ENCODE measurements at regions not wholly inside any gene's neighbourhood (a gene's known extent, or its start where the extent isn't known, plus 50 kb on each side); places are given as distances from the start of the nearest gene placed in this dataset.
A peak's percentile ranks its signal among the peaks of the same experiment; 100 is the strongest.
"Not testable (repeated sequence)": the region's sequence is repeated elsewhere in the genome, so short reads cannot be mapped to it uniquely, and the experiment has no call there.

DNA sequence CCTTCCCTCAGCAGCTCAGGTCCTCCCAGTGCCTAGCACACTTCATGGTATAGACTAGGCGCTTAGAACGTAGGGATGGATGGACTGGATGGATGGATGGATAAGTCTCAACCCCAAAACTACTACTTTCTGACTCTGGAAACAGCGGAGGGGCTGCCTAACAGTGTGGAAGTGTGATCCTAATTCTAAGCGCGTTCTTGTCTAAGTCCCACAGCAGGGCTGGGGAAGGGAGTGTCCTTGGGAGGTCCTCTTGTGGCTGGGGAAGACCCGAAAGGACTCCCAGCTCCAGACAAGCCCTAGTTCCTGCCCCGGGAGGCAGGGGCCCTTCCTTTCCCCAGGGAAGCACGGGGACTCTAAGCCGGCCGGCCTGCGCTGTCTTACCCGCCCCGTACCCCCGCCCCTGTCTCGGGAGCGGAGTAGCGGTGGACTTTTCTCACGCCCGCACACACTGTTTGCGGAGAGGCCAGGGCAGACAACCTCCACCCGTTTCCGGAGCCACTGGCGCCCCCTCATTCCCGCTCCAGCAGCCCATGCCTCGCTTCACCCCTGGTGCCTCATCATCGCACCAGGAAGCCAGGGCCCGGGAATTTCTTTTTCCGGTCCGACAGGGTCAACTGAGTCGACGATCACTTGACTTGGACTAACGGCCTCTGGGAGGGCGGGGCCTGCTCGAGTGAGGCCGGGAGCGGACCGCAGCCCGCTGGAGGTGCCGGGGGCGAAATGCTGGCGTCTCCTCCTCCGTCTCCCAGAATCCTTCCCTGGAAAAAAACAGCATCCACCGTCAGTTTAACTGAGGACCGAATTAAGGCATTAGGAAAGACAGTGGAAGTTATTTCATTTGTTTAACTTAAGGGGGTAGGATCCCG, 133.3 kb downstream of the TBC1D2B start:
- Histone ChIP-seq H3K36me3 (ENCODE audit: control insufficient read depth, insufficient read depth, low read length) (no peaks in the 10 kb centered on the region), H3K27me3 (ENCODE audit: control insufficient read depth, insufficient read depth, low read length) (no peaks in the 10 kb centered on the region), H3K27ac (ENCODE audit: low read length) (peak overlapping the region; percentile 86), H3K9me3 (ENCODE audit: control insufficient read depth, insufficient read depth, low read depth, low read length) (no peaks in the 10 kb centered on the region), H3K4me1 (ENCODE audit: control insufficient read depth, insufficient read depth, low read length) (peaks cover 11% of the 10 kb centered on the region), H3K4me3 (ENCODE audit: low read depth in 2 of 2, low read length in 2 of 2) (peak overlapping the region; percentile 36 to 49)
- intact Hi-C loops (cut with micrococcal nuclease; ENCODE audit: unreplicated experiment) (no loop called here), in situ Hi-C loops (cut with HindIII; ENCODE audit: low pct_unique_long_range_greater_than_20kb, low sequenced_read_pairs) (no loop called here)
- POLR2A ChIA-PET = no interaction called here
- DNase-seq (ENCODE audit: low read depth, low spot score) (no peak), ATAC-seq (peak; percentile 92)
- CTCF ChIA-PET = no interaction called here
- TF ChIP-seq, protein P1, sequence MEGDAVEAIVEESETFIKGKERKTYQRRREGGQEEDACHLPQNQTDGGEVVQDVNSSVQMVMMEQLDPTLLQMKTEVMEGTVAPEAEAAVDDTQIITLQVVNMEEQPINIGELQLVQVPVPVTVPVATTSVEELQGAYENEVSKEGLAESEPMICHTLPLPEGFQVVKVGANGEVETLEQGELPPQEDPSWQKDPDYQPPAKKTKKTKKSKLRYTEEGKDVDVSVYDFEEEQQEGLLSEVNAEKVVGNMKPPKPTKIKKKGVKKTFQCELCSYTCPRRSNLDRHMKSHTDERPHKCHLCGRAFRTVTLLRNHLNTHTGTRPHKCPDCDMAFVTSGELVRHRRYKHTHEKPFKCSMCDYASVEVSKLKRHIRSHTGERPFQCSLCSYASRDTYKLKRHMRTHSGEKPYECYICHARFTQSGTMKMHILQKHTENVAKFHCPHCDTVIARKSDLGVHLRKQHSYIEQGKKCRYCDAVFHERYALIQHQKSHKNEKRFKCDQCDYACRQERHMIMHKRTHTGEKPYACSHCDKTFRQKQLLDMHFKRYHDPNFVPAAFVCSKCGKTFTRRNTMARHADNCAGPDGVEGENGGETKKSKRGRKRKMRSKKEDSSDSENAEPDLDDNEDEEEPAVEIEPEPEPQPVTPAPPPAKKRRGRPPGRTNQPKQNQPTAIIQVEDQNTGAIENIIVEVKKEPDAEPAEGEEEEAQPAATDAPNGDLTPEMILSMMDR (IDR thresholded peaks at IDR 0.05) = no peak
- TF ChIP-seq POLR2AphosphoS5 (IDR thresholded peaks at IDR 0.05; ENCODE audit: low read depth, low read length) = peak; percentile 59; the same call in 1 of the 2 replicates
- TF ChIP-seq SIN3A (IDR thresholded peaks at IDR 0.05; ENCODE audit: borderline replicate concordance, insufficient read depth, low read depth, low read length) = no peak
- BruUV-seq (replicated peaks) = TSS peak; percentile 95

DNA sequence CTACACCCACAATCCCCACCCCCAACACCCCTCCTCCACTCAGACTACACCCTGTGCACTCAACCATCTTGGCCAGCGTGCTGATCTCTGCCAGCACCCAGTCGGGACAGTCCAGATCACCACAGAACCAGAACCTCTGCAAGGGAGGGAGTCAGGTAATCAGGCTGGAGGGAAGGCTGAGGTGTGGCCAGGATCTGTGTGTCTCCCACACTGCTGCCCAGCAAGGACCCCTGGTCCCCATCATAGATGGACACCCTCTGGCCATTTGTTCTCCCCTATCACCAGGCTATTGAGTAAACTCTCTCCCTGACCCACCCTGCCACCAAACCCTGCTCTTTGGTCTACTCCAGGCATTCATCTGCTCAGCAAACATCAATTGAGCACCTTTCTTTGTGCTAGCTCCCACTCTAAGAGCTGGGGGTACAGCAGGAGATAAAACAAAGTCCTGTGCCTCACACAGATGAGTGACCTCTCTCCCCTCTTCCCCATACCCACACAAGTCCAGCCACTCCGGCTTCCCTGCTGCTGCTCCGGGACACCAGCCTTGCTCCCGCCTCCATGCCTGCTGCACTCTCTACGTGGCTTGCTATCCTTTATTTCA, 134.8 kb downstream of the TBC1D2B start:
- Histone ChIP-seq H3K27me3 (ENCODE audit: control insufficient read depth, insufficient read depth, low read length) (no peaks in the 10 kb centered on the region), H3K4me3 (ENCODE audit: low read depth in 2 of 2, low read length in 2 of 2) (no peak overlapping the region), H3K36me3 (ENCODE audit: control insufficient read depth, insufficient read depth, low read length) (no peaks in the 10 kb centered on the region), H3K27ac (ENCODE audit: low read length) (no peak overlapping the region), H3K9me3 (ENCODE audit: control insufficient read depth, insufficient read depth, low read depth, low read length) (no peaks in the 10 kb centered on the region), H3K4me1 (ENCODE audit: control insufficient read depth, insufficient read depth, low read length) (peaks cover 11% of the 10 kb centered on the region)
- ATAC-seq (no peak), DNase-seq (ENCODE audit: low read depth, low spot score) (no peak)
- ChIA-PET POLR2A (no interaction called here), CTCF (no interaction called here)
- intact Hi-C loops (cut with micrococcal nuclease; ENCODE audit: unreplicated experiment) (no loop called here), in situ Hi-C loops (cut with HindIII; ENCODE audit: low pct_unique_long_range_greater_than_20kb, low sequenced_read_pairs) (no loop called here)
- no TSS peak for BruUV-seq (replicated peaks)
- TF ChIP-seq POLR2AphosphoS5 (IDR thresholded peaks at IDR 0.05; ENCODE audit: low read depth, low read length) (no peak), SIN3A (IDR thresholded peaks at IDR 0.05; ENCODE audit: borderline replicate concordance, insufficient read depth, low read depth, low read length) (no peak), TCF7L2 (IDR thresholded peaks at IDR 0.05; ENCODE audit: low read depth, low read length) (no peak)
- TF ChIP-seq, protein P1 (IDR thresholded peaks at IDR 0.05) = no peak
- TF ChIP-seq, protein P2, sequence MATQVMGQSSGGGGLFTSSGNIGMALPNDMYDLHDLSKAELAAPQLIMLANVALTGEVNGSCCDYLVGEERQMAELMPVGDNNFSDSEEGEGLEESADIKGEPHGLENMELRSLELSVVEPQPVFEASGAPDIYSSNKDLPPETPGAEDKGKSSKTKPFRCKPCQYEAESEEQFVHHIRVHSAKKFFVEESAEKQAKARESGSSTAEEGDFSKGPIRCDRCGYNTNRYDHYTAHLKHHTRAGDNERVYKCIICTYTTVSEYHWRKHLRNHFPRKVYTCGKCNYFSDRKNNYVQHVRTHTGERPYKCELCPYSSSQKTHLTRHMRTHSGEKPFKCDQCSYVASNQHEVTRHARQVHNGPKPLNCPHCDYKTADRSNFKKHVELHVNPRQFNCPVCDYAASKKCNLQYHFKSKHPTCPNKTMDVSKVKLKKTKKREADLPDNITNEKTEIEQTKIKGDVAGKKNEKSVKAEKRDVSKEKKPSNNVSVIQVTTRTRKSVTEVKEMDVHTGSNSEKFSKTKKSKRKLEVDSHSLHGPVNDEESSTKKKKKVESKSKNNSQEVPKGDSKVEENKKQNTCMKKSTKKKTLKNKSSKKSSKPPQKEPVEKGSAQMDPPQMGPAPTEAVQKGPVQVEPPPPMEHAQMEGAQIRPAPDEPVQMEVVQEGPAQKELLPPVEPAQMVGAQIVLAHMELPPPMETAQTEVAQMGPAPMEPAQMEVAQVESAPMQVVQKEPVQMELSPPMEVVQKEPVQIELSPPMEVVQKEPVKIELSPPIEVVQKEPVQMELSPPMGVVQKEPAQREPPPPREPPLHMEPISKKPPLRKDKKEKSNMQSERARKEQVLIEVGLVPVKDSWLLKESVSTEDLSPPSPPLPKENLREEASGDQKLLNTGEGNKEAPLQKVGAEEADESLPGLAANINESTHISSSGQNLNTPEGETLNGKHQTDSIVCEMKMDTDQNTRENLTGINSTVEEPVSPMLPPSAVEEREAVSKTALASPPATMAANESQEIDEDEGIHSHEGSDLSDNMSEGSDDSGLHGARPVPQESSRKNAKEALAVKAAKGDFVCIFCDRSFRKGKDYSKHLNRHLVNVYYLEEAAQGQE (IDR thresholded peaks at IDR 0.05; ENCODE audit: insufficient read depth in 1 of 2, low read depth in 2 of 2, low read length in 1 of 2) = no peak

DNA sequence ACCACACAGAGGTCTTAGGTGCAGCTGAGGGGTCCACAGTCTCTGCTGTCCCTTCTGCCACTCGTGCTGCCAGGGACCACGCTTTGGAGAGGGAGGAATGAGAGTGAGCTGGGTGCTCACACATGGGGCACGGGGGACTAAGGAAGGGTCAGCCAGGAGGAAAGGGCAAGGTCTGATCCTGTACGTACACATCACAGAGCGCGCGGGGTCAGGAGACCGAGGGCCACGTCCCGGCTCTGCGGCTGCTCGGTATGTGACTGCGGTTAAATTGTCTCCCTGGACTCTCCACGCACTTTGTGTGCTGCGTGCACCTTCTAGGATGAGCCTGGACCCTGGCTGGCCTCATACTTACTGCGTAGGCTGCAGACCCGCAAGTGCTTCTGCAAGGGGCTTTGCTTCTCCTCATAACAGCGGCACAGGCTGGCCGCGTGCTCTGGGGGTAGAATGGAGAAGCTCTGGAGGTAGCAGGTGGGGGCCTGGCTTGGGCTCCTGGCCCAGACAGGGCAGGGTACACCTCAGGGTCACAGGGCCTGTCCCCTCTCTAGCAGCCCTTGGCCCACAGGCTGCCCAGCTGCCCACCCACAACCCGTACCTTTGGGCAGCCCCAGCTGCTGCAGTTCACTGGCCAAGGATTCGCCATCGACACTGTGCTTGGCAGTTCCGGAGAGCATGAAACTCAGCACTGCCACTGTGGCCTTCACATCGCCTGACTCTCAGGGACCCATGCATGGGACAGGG, 136.3 kb downstream of the TBC1D2B start:
- intact Hi-C loops (cut with micrococcal nuclease; ENCODE audit: unreplicated experiment); H3K4me3 ChIP-seq (ENCODE audit: low read depth in 2 of 2, low read length in 2 of 2); POLR2A ChIA-PET; H3K27me3 ChIP-seq (ENCODE audit: control insufficient read depth, insufficient read depth, low read length); H3K27ac ChIP-seq (ENCODE audit: low read length); H3K36me3 ChIP-seq (ENCODE audit: control insufficient read depth, insufficient read depth, low read length); DNase-seq (ENCODE audit: low read depth, low spot score); in situ Hi-C loops (cut with HindIII; ENCODE audit: low pct_unique_long_range_greater_than_20kb, low sequenced_read_pairs); ATAC-seq; CTCF ChIA-PET; H3K9me3 ChIP-seq (ENCODE audit: control insufficient read depth, insufficient read depth, low read depth, low read length); BruUV-seq (replicated peaks): not testable (repeated sequence)
- peaks cover 11% of the 10 kb centered on the region for H3K4me1 ChIP-seq (ENCODE audit: control insufficient read depth, insufficient read depth, low read length)

Data from Panc1 (cell line).